GM23338 (cell line): ENCODE measurements at regions not wholly inside any gene's neighbourhood (a gene's known extent, or its start where the extent isn't known, plus 50 kb on each side); places are given as distances from the start of the nearest gene placed in this dataset.

Experiments used
- ATAC-seq: fragments of 200-7000 bp; cut with Tn5 transposase; 3 replicates; pipeline ENCODE4 v1.9.1; 2020
- DNase-seq: peaks from one replicate; pipeline ENCODE4 v3.0.0-alpha.2; 2015; ENCODE audit warnings: low spot score
- H2AFZ ChIP-seq: fragments of 200-600 bp; sonication (generic); 2 replicates; pipeline ENCODE4 v1.8.0; 2016; ENCODE audit warnings: antibody characterized with exemption, mild to moderate bottlenecking, moderate library complexity
- H3F3A ChIP-seq: fragments of 200-600 bp; sonication (generic); replicated peaks from 2 replicates; pipeline ENCODE4 v1.8.0; 2017; ENCODE audit warnings: antibody characterized with exemption, mixed run types, low read depth
- H3K27ac ChIP-seq: fragments of 200-600 bp; sonication (generic); 2 replicates; pipeline ENCODE4 v1.6.1; 2016; ENCODE audit warnings: low read depth
- H3K27me3 ChIP-seq: fragments of 200-600 bp; sonication (generic); 2 replicates; pipeline ENCODE4 v1.8.0; 2016; ENCODE audit warnings: mild to moderate bottlenecking, mixed run types, moderate library complexity; ENCODE audit not compliant: insufficient read depth
- H3K36me3 ChIP-seq: fragments of 200-600 bp; sonication (generic); 2 replicates; pipeline ENCODE4 v1.8.0; 2016; ENCODE audit warnings: mild to moderate bottlenecking; ENCODE audit not compliant: insufficient read depth
- H3K4me1 ChIP-seq: fragments of 200-600 bp; sonication (generic); 2 replicates; pipeline ENCODE4 v1.8.0; 2016; ENCODE audit warnings: mild to moderate bottlenecking, moderate library complexity; ENCODE audit not compliant: insufficient read depth
- H3K4me2 ChIP-seq: fragments of 200-600 bp; sonication (generic); 2 replicates; pipeline ENCODE4 v1.7.1; 2017; ENCODE audit warnings: mixed run types
- H3K4me3 ChIP-seq: fragments of 200-600 bp; sonication (generic); 2 replicates; pipeline ENCODE4 v1.6.1; 2016; ENCODE audit warnings: mixed run types
- H3K79me2 ChIP-seq: fragments of 200-600 bp; sonication (generic); replicated peaks from 2 replicates; pipeline ENCODE4 v1.8.0; 2017; ENCODE audit warnings: mild to moderate bottlenecking; ENCODE audit not compliant: insufficient read depth
- H3K9me2 ChIP-seq: fragments of 200-600 bp; sonication (generic); 2 replicates; pipeline ENCODE4 v1.8.0; 2017; ENCODE audit not compliant: insufficient read depth
- H4K20me1 ChIP-seq: fragments of 200-600 bp; sonication (generic); replicated peaks from 2 replicates; pipeline ENCODE4 v1.8.0; 2017; ENCODE audit warnings: mild to moderate bottlenecking; ENCODE audit not compliant: insufficient read depth
- H3K27ac Mint-ChIP-seq: 2 replicates; pipeline ENCODE4 v1.8.0; 2020; ENCODE audit warnings: inconsistent platforms, mild to moderate bottlenecking, moderate library complexity, mixed read lengths
- H3K27me3 Mint-ChIP-seq: 3 replicates; pipeline ENCODE4 v1.8.0; 2022; ENCODE audit warnings: low read depth, mild to moderate bottlenecking, moderate library complexity, mixed read lengths, inconsistent platforms; ENCODE audit not compliant: insufficient read depth, poor library complexity
- H3K36me3 Mint-ChIP-seq: 3 replicates; pipeline ENCODE4 v1.8.0; 2021; ENCODE audit warnings: low read depth, mild to moderate bottlenecking, inconsistent platforms, moderate library complexity, mixed read lengths
- H3K4me1 Mint-ChIP-seq: 3 replicates; pipeline ENCODE4 v1.8.0; 2020; ENCODE audit warnings: mild to moderate bottlenecking, inconsistent platforms, mixed read lengths
- H3K4me3 Mint-ChIP-seq: 3 replicates; pipeline ENCODE4 v1.8.0; 2021; ENCODE audit warnings: moderate library complexity, mild to moderate bottlenecking, inconsistent platforms, mixed read lengths
- H3K9me3 Mint-ChIP-seq: 3 replicates; pipeline ENCODE4 v1.8.0; 2020; ENCODE audit warnings: moderate library complexity, mild to moderate bottlenecking, inconsistent platforms, mixed read lengths
- CREB1 ChIP-seq: fragments of 250-450 bp; sonication (Bioruptor Pico); IDR thresholded peaks from 2 replicates; pipeline ENCODE4 v1.5.0; 2020; ENCODE audit warnings: low read depth, mild to moderate bottlenecking, moderate library complexity
- CTCF ChIP-seq, 2 experiments: fragments of 200-600 bp in 1 of 2; sonication (generic) in 1 of 2; conservative IDR thresholded peaks; 2 replicates each; pipeline versions ENCODE4 v1.5.1 to v1.6.1; 2016 to 2017; ENCODE audit warnings: antibody characterized with exemption in 2 of 2, low read depth in 2 of 2, mild to moderate bottlenecking in 2 of 2, moderate library complexity in 1 of 2
- ETS1 ChIP-seq: IDR thresholded peaks from 2 replicates; pipeline ENCODE4 v1.6.1; 2016; ENCODE audit warnings: antibody characterized with exemption
- EZH2 ChIP-seq: fragments of 200-600 bp; sonication (generic); IDR thresholded peaks from one replicate; pipeline ENCODE4 v1.8.0; 2017; ENCODE audit warnings: antibody characterized with exemption, mild to moderate bottlenecking, low read depth; ENCODE audit not compliant: unreplicated experiment
- EZH2phosphoT487 ChIP-seq: fragments of 200-600 bp; sonication (generic); IDR thresholded peaks from one replicate; pipeline ENCODE4 v1.8.1; 2018; ENCODE audit warnings: antibody characterized with exemption; ENCODE audit not compliant: unreplicated experiment
- JUNB ChIP-seq: IDR thresholded peaks from one replicate; pipeline ENCODE4 v1.6.1; 2016; ENCODE audit warnings: antibody characterized with exemption; ENCODE audit not compliant: unreplicated experiment
- NANOG ChIP-seq: IDR thresholded peaks from 2 replicates; pipeline ENCODE4 v1.6.1; 2016; ENCODE audit warnings: antibody characterized with exemption, borderline replicate concordance
- POLR2AphosphoS5 ChIP-seq: IDR thresholded peaks from 2 replicates; pipeline ENCODE4 v1.6.1; 2016; ENCODE audit warnings: antibody characterized with exemption, low read depth
- STAT1 ChIP-seq: IDR thresholded peaks from one replicate; pipeline ENCODE4 v1.6.1; 2016; ENCODE audit warnings: antibody characterized with exemption; ENCODE audit not compliant: unreplicated experiment
- ZNF114 ChIP-seq: fragments of 250-450 bp; sonication (Bioruptor Pico); IDR thresholded peaks from 2 replicates; pipeline ENCODE4 v1.5.0; 2020; ENCODE audit warnings: mild to moderate bottlenecking, moderate library complexity
- ZNF331 ChIP-seq: fragments of 250-450 bp; sonication (Bioruptor Pico); IDR thresholded peaks from 2 replicates; pipeline ENCODE4 v1.5.0; 2020; ENCODE audit warnings: low read depth, mild to moderate bottlenecking, moderate library complexity
- TF ChIP-seq, protein P1 (sequence below): IDR thresholded peaks from one replicate; pipeline ENCODE4 v1.6.1; 2018; ENCODE audit warnings: antibody characterized with exemption; ENCODE audit not compliant: unreplicated experiment

DNA sequence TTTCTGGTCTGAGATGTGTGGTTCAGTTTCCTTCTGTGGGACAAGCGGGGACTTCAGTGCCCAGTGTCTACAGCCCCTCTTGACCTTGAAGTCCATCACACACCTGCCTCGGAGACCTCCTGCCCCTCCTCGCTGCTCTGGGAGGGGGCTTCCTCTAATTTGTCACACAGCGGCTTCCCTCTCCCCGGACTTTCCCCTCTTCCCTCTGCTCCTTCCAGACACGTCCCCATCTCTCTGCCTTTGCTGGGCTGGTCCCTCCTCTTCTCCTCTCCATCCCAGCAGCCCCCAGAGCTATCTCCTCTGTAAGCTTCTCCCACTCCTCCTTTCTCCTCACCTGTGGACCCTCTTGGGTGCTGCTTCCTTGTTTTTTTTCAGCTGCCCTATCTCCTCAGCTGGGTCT, 122.2 kb upstream of the SORCS3 start (continued):
- TF ChIP-seq, protein P1, sequence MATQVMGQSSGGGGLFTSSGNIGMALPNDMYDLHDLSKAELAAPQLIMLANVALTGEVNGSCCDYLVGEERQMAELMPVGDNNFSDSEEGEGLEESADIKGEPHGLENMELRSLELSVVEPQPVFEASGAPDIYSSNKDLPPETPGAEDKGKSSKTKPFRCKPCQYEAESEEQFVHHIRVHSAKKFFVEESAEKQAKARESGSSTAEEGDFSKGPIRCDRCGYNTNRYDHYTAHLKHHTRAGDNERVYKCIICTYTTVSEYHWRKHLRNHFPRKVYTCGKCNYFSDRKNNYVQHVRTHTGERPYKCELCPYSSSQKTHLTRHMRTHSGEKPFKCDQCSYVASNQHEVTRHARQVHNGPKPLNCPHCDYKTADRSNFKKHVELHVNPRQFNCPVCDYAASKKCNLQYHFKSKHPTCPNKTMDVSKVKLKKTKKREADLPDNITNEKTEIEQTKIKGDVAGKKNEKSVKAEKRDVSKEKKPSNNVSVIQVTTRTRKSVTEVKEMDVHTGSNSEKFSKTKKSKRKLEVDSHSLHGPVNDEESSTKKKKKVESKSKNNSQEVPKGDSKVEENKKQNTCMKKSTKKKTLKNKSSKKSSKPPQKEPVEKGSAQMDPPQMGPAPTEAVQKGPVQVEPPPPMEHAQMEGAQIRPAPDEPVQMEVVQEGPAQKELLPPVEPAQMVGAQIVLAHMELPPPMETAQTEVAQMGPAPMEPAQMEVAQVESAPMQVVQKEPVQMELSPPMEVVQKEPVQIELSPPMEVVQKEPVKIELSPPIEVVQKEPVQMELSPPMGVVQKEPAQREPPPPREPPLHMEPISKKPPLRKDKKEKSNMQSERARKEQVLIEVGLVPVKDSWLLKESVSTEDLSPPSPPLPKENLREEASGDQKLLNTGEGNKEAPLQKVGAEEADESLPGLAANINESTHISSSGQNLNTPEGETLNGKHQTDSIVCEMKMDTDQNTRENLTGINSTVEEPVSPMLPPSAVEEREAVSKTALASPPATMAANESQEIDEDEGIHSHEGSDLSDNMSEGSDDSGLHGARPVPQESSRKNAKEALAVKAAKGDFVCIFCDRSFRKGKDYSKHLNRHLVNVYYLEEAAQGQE, result no peak
- TF ChIP-seq CREB1 (CRISPR knock-in tag), result no peak
- TF ChIP-seq EZH2, result no peak
- TF ChIP-seq ETS1, result no peak
- TF ChIP-seq ZNF331 (CRISPR knock-in tag), result no peak
- no peak for TF ChIP-seq ZNF114 (CRISPR knock-in tag)
- no peak for TF ChIP-seq EZH2phosphoT487
- TF ChIP-seq JUNB, result no peak
- no peak for TF ChIP-seq POLR2AphosphoS5
- no peak for TF ChIP-seq STAT1

DNA sequence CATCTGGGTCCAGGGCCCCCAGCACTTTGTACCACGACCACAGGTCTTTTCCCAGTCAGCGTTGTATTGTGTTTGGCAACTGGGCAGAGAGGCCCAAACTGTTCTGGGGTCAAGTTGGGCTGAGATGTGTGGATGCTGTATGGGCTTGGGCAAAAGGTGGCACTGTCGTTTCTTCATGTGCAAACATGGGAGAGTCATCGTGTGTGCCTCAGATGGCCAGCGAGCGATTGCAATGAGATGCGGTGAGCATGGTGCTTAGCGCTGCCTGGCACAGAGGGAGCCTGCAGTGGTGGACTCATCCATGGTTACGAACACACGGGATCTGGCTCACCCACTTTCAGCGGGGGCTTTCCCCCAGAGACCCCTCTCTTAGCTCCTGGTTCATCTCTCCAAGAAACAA, 120.4 kb upstream of the SORCS3 start:
- Histone ChIP-seq H3F3A (no peaks in the 10 kb centered on the region), H3K4me2 (no peak overlapping the region), H4K20me1 (no peaks in the 10 kb centered on the region), H3K4me3 (no peak overlapping the region), H3K79me2 (no peaks in the 10 kb centered on the region), H3K4me1 (no peaks in the 10 kb centered on the region), H3K9me2 (peaks cover 6% of the 10 kb centered on the region; the same call in 1 of the 2 replicates), H3K36me3 (no peaks in the 10 kb centered on the region), H3K27me3 (no peaks in the 10 kb centered on the region), H2AFZ (no peak overlapping the region), H3K27ac (no peak overlapping the region)
- Mint-ChIP-seq H3K27ac (no peak overlapping the region), H3K9me3 (no peaks in the 10 kb centered on the region), H3K4me3 (no peak overlapping the region), H3K27me3 (peaks cover 2% of the 10 kb centered on the region), H3K4me1 (peaks cover under 1% of the 10 kb centered on the region), H3K36me3 (no peaks in the 10 kb centered on the region)
- TF ChIP-seq CREB1 (CRISPR knock-in tag), result no peak
- TF ChIP-seq NANOG, result no peak
- no peak for TF ChIP-seq POLR2AphosphoS5
- no peak for TF ChIP-seq ETS1
- TF ChIP-seq ZNF331 (CRISPR knock-in tag), result no peak
- no peak for TF ChIP-seq CTCF (conservative IDR thresholded peaks at IDR 0.05; ENCODE audit: low read depth in 2 of 2)
- no peak for TF ChIP-seq ZNF114 (CRISPR knock-in tag)
- no peak for TF ChIP-seq JUNB
- no peak for TF ChIP-seq EZH2phosphoT487
- TF ChIP-seq, protein P1, result no peak
- DNase-seq (no peak), ATAC-seq (no peak)
